Effector memory CD4-positive, alpha-beta T cell (primary cell): ENCODE measurements at regions not wholly inside any gene's neighbourhood (a gene's known extent, or its start where the extent isn't known, plus 50 kb on each side); places are given as distances from the start of the nearest gene placed in this dataset.

ENCODE experiments used
- DNase-seq, 3 donors: peaks; one replicate each; pipeline ENCODE4 v3.0.0-alpha.2; 2020
- H3K27ac ChIP-seq: 2 replicates; pipeline ENCODE4 v1.7.0; 2013; ENCODE audit warnings: mild to moderate bottlenecking, low read length, moderate library complexity; ENCODE audit not compliant: insufficient read depth, poor library complexity, severe bottlenecking
- H3K27me3 ChIP-seq: replicated peaks from 2 replicates; pipeline ENCODE4 v1.7.0; 2013; ENCODE audit warnings: mild to moderate bottlenecking, low read length; ENCODE audit not compliant: insufficient read depth, control insufficient read depth, poor library complexity, severe bottlenecking
- H3K36me3 ChIP-seq: 2 replicates; pipeline ENCODE4 v1.7.0; 2013; ENCODE audit warnings: mild to moderate bottlenecking, low read length, moderate library complexity; ENCODE audit not compliant: control insufficient read depth, insufficient read depth
- H3K4me1 ChIP-seq: 2 replicates; pipeline ENCODE4 v1.7.0; 2013; ENCODE audit warnings: low read length, mild to moderate bottlenecking; ENCODE audit not compliant: control insufficient read depth, insufficient read depth, poor library complexity, severe bottlenecking
- H3K4me3 ChIP-seq: 2 replicates; pipeline ENCODE4 v1.7.0; 2013; ENCODE audit warnings: low read length, low read depth, mild to moderate bottlenecking; ENCODE audit not compliant: insufficient read depth, poor library complexity, severe bottlenecking
- H3K9me3 ChIP-seq: 2 replicates; pipeline ENCODE4 v1.7.0; 2013; ENCODE audit warnings: mild to moderate bottlenecking, low read length, moderate library complexity; ENCODE audit not compliant: control insufficient read depth

- no peaks in the 10 kb centered on the region for H3K4me1 ChIP-seq
- DNase-seq: no peak
- no peaks in the 10 kb centered on the region for H3K9me3 ChIP-seq
- no peaks in the 10 kb centered on the region for H3K36me3 ChIP-seq
- no peak overlapping the region for H3K27ac ChIP-seq
- H3K27me3 ChIP-seq: no peaks in the 10 kb centered on the region
- no peak overlapping the region for H3K4me3 ChIP-seq
These were observed 98.8 kb upstream of the PDE3A start for GRCh38 chr12:20269337-20270067.

- Histone ChIP-seq H3K4me3 (no peak overlapping the region), H3K27ac (no peak overlapping the region), H3K27me3 (no peaks in the 10 kb centered on the region), H3K4me1 (no peaks in the 10 kb centered on the region), H3K9me3 (no peaks in the 10 kb centered on the region), H3K36me3 (no peaks in the 10 kb centered on the region)
- DNase-seq: no peak
These were observed 97.8 kb upstream of the PDE3A start for GRCh38 chr12:20270557-20270956.

- Histone ChIP-seq H3K4me1 (no peaks in the 10 kb centered on the region), H3K4me3 (no peak overlapping the region), H3K27ac (no peak overlapping the region), H3K27me3 (no peaks in the 10 kb centered on the region), H3K9me3 (no peaks in the 10 kb centered on the region), H3K36me3 (no peaks in the 10 kb centered on the region)
- no peak for DNase-seq
These were observed 96.2 kb upstream of the PDE3A start for GRCh38 chr12:20272161-20272560.

- H3K9me3 ChIP-seq: no peaks in the 10 kb centered on the region
- H3K4me3 ChIP-seq: no peak overlapping the region
- H3K27me3 ChIP-seq: no peaks in the 10 kb centered on the region
- no peaks in the 10 kb centered on the region for H3K4me1 ChIP-seq
- DNase-seq: no peak
- H3K36me3 ChIP-seq: no peaks in the 10 kb centered on the region
- no peak overlapping the region for H3K27ac ChIP-seq
These were observed 95.5 kb upstream of the PDE3A start for GRCh38 chr12:20272801-20273200.

- Histone ChIP-seq H3K27ac (no peak overlapping the region), H3K36me3 (no peaks in the 10 kb centered on the region), H3K9me3 (no peaks in the 10 kb centered on the region), H3K4me3 (no peak overlapping the region), H3K27me3 (no peaks in the 10 kb centered on the region), H3K4me1 (no peaks in the 10 kb centered on the region)
- no peak for DNase-seq
These were observed 94.3 kb upstream of the PDE3A start for GRCh38 chr12:20274008-20274407.

- H3K4me1 ChIP-seq: no peaks in the 10 kb centered on the region
These were observed 90.1 kb upstream of the PDE3A start for GRCh38 chr12:20278276-20278675.

GRCh38 chr12:20280515-20280914 lies 87.8 kb upstream of the PDE3A start:
- Histone ChIP-seq H3K4me3 (no peak overlapping the region), H3K4me1 (no peaks in the 10 kb centered on the region), H3K27me3 (no peaks in the 10 kb centered on the region), H3K9me3 (no peaks in the 10 kb centered on the region), H3K36me3 (no peaks in the 10 kb centered on the region), H3K27ac (no peak overlapping the region)
- no peak for DNase-seq

More at GRCh38 chr12:20278276-20278675, 90.1 kb upstream of the PDE3A start:
- H3K27ac ChIP-seq: no peak overlapping the region
- no peak overlapping the region for H3K4me3 ChIP-seq
- H3K27me3 ChIP-seq: no peaks in the 10 kb centered on the region
- no peaks in the 10 kb centered on the region for H3K36me3 ChIP-seq
- no peaks in the 10 kb centered on the region for H3K9me3 ChIP-seq
- DNase-seq: no peak

GRCh38 chr12:20282401-20282800 lies 85.9 kb upstream of the PDE3A start:
- no peak for DNase-seq

GRCh38 chr12:20283482-20283881 lies 84.9 kb upstream of the PDE3A start:
- Histone ChIP-seq H3K9me3 (no peaks in the 10 kb centered on the region), H3K4me3 (no peak overlapping the region), H3K4me1 (no peaks in the 10 kb centered on the region), H3K27ac (no peak overlapping the region), H3K27me3 (no peaks in the 10 kb centered on the region), H3K36me3 (no peaks in the 10 kb centered on the region)
- DNase-seq: no peak

More at GRCh38 chr12:20282401-20282800, 85.9 kb upstream of the PDE3A start:
- Histone ChIP-seq H3K4me3 (no peak overlapping the region), H3K4me1 (no peaks in the 10 kb centered on the region), H3K27me3 (no peaks in the 10 kb centered on the region), H3K36me3 (no peaks in the 10 kb centered on the region), H3K27ac (no peak overlapping the region), H3K9me3 (no peaks in the 10 kb centered on the region)

GRCh38 chr12:20289520-20289919 lies 78.8 kb upstream of the PDE3A start:
- Histone ChIP-seq H3K27me3 (no peaks in the 10 kb centered on the region), H3K27ac (no peak overlapping the region), H3K4me3 (no peak overlapping the region), H3K4me1 (no peaks in the 10 kb centered on the region), H3K9me3 (no peaks in the 10 kb centered on the region), H3K36me3 (no peaks in the 10 kb centered on the region)
- DNase-seq: no peak
